Hepatocyte (in vitro differentiated cells): ENCODE measurements at regions not wholly inside any gene's neighbourhood (a gene's known extent, or its start where the extent isn't known, plus 50 kb on each side); places are given as distances from the start of the nearest gene placed in this dataset.

Experiments used
- DNase-seq: peaks from one replicate; pipeline ENCODE4 v3.0.0-alpha.2; 2016; ENCODE audit warnings: low spot score
- H2AFZ ChIP-seq: fragments of 200-600 bp; sonication (generic); 2 replicates; pipeline ENCODE4 v1.6.0; 2016; ENCODE audit warnings: antibody characterized with exemption, mild to moderate bottlenecking
- H3K27ac ChIP-seq: fragments of 200-600 bp; sonication (generic); 2 replicates; pipeline ENCODE4 v1.5.1; 2016; ENCODE audit warnings: mild to moderate bottlenecking
- H3K27me3 ChIP-seq: fragments of 200-600 bp; sonication (generic); 2 replicates; pipeline ENCODE4 v1.6.1; 2016
- H3K36me3 ChIP-seq: fragments of 200-600 bp; sonication (generic); replicated peaks from 2 replicates; pipeline ENCODE4 v1.5.1; 2016; ENCODE audit warnings: low read depth; ENCODE audit not compliant: insufficient read depth
- H3K4me1 ChIP-seq: fragments of 200-600 bp; sonication (generic); 2 replicates; pipeline ENCODE4 v1.5.1; 2016; ENCODE audit warnings: mild to moderate bottlenecking, moderate library complexity; ENCODE audit not compliant: insufficient read depth
- H3K4me2 ChIP-seq: fragments of 200-600 bp; sonication (generic); 2 replicates; pipeline ENCODE4 v1.6.0; 2016
- H3K4me3 ChIP-seq: fragments of 200-600 bp; sonication (generic); 2 replicates; pipeline ENCODE4 v1.5.1; 2016; ENCODE audit warnings: mild to moderate bottlenecking
- H3K79me2 ChIP-seq: fragments of 200-600 bp; sonication (generic); 2 replicates; pipeline ENCODE4 v1.6.0; 2017; ENCODE audit warnings: mild to moderate bottlenecking
- H3K9me2 ChIP-seq: fragments of 200-600 bp; sonication (generic); replicated peaks from 2 replicates; pipeline ENCODE4 v1.6.0; 2017; ENCODE audit warnings: mild to moderate bottlenecking; ENCODE audit not compliant: insufficient read depth
- H3K9me3 ChIP-seq: fragments of 200-600 bp; sonication (generic); 2 replicates; pipeline ENCODE4 v1.5.1; 2016; ENCODE audit warnings: low read depth, mild to moderate bottlenecking
- H4K20me1 ChIP-seq: fragments of 200-600 bp; sonication (generic); 2 replicates; pipeline ENCODE4 v1.6.0; 2016; ENCODE audit warnings: mild to moderate bottlenecking; ENCODE audit not compliant: insufficient read depth, poor library complexity, severe bottlenecking
- CTCF ChIP-seq: fragments of 200-600 bp; sonication (generic); IDR thresholded peaks from 2 replicates; pipeline ENCODE4 v1.5.1; 2016; ENCODE audit warnings: antibody characterized with exemption, mild to moderate bottlenecking; ENCODE audit not compliant: poor library complexity
- EZH2 ChIP-seq: fragments of 200-600 bp; sonication (generic); IDR thresholded peaks from 2 replicates; pipeline ENCODE4 v1.6.1; 2016; ENCODE audit warnings: antibody characterized with exemption, mild to moderate bottlenecking, borderline replicate concordance
- EZH2phosphoT487 ChIP-seq: fragments of 200-600 bp; sonication (generic); IDR thresholded peaks from one replicate; pipeline ENCODE4 v1.6.1; 2018; ENCODE audit warnings: antibody characterized with exemption, mild to moderate bottlenecking, low read depth, moderate library complexity; ENCODE audit not compliant: unreplicated experiment, severe bottlenecking
- WGBS: methylation state at CpG from one replicate; pipeline ENCODE4 v1.1.6; 2016; ENCODE audit warnings: low lambda C conversion rate; ENCODE audit errors: missing lambda C conversion rate; 5-methylcytosine and 5-hydroxymethylcytosine counted together

- Histone ChIP-seq H3K27ac (no peak overlapping the region), H4K20me1 (no peaks in the 10 kb centered on the region), H3K36me3 (no peaks in the 10 kb centered on the region), H3K27me3 (no peaks in the 10 kb centered on the region), H3K4me2 (no peak overlapping the region), H3K9me3 (no peaks in the 10 kb centered on the region), H3K79me2 (no peaks in the 10 kb centered on the region), H3K9me2 (no peaks in the 10 kb centered on the region), H3K4me1 (no peaks in the 10 kb centered on the region), H2AFZ (no peak overlapping the region), H3K4me3 (no peak overlapping the region)
- TF ChIP-seq CTCF (no peak), EZH2 (no peak), EZH2phosphoT487 (no peak)
- DNase-seq = no peak
- 62% methylated on average over 4 of the region's 4 CpGs for WGBS
Measured at GRCh38 chr4:24172406-24172805, 282.6 kb upstream of the PPARGC1A start.

GRCh38 chr4:24169956-24170355 is 280.1 kb upstream of the PPARGC1A start:
- Histone ChIP-seq H3K27me3 (no peaks in the 10 kb centered on the region), H2AFZ (no peak overlapping the region), H3K9me3 (no peaks in the 10 kb centered on the region), H3K9me2 (no peaks in the 10 kb centered on the region), H3K4me2 (no peak overlapping the region), H3K36me3 (no peaks in the 10 kb centered on the region), H3K4me3 (no peak overlapping the region), H4K20me1 (no peaks in the 10 kb centered on the region), H3K79me2 (no peaks in the 10 kb centered on the region), H3K27ac (no peak overlapping the region), H3K4me1 (no peaks in the 10 kb centered on the region)
- no peak for DNase-seq
- no peak for TF ChIP-seq EZH2phosphoT487
- no peak for TF ChIP-seq CTCF
- TF ChIP-seq EZH2 = no peak

- Histone ChIP-seq H3K4me1 (no peaks in the 10 kb centered on the region), H3K36me3 (no peaks in the 10 kb centered on the region), H3K9me3 (no peaks in the 10 kb centered on the region), H3K4me3 (no peak overlapping the region), H3K79me2 (no peaks in the 10 kb centered on the region), H3K27ac (no peak overlapping the region), H3K27me3 (no peaks in the 10 kb centered on the region), H2AFZ (no peak overlapping the region), H3K9me2 (no peaks in the 10 kb centered on the region), H4K20me1 (no peaks in the 10 kb centered on the region), H3K4me2 (no peak overlapping the region)
- no peak for TF ChIP-seq EZH2phosphoT487
- no peak for TF ChIP-seq EZH2
- TF ChIP-seq CTCF = no peak
- 76% methylated on average over 2 of the region's 2 CpGs for WGBS
- no peak for DNase-seq
Measured at GRCh38 chr4:24168658-24169057, 278.8 kb upstream of the PPARGC1A start.

GRCh38 chr4:24166501-24166900 is 276.7 kb upstream of the PPARGC1A start:
- H3K27ac ChIP-seq = no peak overlapping the region
- WGBS = 95% methylated on average over 1 of the region's 1 CpG

More at GRCh38 chr4:24166501-24166900, 276.7 kb upstream of the PPARGC1A start:
- Histone ChIP-seq H3K79me2 (no peaks in the 10 kb centered on the region), H3K36me3 (no peaks in the 10 kb centered on the region), H4K20me1 (no peaks in the 10 kb centered on the region), H2AFZ (no peak overlapping the region), H3K4me3 (no peak overlapping the region), H3K27me3 (no peaks in the 10 kb centered on the region), H3K4me2 (no peak overlapping the region), H3K4me1 (no peaks in the 10 kb centered on the region), H3K9me3 (no peaks in the 10 kb centered on the region), H3K9me2 (no peaks in the 10 kb centered on the region)
- TF ChIP-seq EZH2 = no peak
- no peak for TF ChIP-seq EZH2phosphoT487
- TF ChIP-seq CTCF = no peak
- DNase-seq = no peak
